NB4 (cell line): ENCODE measurements at regions not wholly inside any gene's neighbourhood (a gene's known extent, or its start where the extent isn't known, plus 50 kb on each side); places are given as distances from the start of the nearest gene placed in this dataset.

Experiments
- DNase-seq: peaks from one replicate; pipeline ENCODE4 v3.0.0; 2010; ENCODE audit warnings: low read depth
- H3K4me3 ChIP-seq: one replicate; pipeline ENCODE4 v1.5.1; 2011; ENCODE audit warnings: mild to moderate bottlenecking, low read depth, low read length, moderate library complexity
- CTCF ChIP-seq: IDR thresholded peaks from one replicate; pipeline ENCODE4 v1.5.1; 2012; ENCODE audit warnings: low read depth, low read length
- MYC ChIP-seq: IDR thresholded peaks from 2 replicates; pipeline ENCODE4 v1.6.1; 2011; ENCODE audit warnings: low read depth, low read length
- POLR2A ChIP-seq: IDR thresholded peaks from 2 replicates; pipeline ENCODE4 v1.6.1; 2011; ENCODE audit warnings: mild to moderate bottlenecking; ENCODE audit not compliant: insufficient read length; ENCODE audit errors: extremely low read depth
- TF ChIP-seq, protein P1 (sequence below): IDR thresholded peaks from 2 replicates; pipeline ENCODE4 v1.6.1; 2011; ENCODE audit warnings: low read depth, low read length

DNA sequence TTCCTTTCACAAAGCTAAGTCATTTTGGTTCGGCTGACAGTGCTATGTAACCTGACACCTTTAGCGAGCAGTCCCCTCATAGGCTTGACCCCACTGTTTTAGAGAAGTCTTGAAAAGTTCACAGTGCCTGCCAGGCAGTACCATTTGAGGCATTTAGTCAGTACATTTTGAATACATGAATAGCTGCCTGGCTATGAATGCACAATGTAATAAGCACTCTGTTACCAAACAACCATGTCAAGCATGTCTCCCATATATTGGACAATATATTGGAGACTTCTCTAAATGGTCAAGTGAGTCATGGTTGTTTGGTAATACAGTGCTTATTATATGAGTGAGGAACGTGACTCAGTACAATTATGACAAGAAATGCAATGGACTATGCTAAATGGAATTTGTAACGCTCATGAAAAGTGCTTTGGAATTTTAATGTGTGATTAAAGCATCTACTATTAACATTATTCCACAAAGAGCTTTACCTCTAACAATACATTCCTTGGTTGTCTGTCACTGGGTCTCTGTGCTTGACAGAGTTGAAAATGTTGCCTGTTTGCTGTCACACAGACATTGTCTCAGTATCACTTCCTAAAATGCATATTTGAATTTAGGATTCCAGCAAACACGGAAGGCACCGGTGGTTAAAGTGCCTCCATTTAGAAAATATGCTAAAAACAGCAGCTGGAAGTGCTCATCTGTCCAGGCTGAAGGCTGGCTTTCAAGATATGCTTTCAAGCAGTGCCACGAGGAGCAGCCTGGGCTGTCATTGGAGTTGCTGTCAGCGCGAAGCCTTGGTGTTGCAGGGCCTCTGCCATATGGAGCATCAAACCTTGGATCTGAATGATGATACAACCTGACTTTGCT lies 458.6 kb downstream of the FBXO15 start:
- no peak for DNase-seq
- H3K4me3 ChIP-seq = no peak overlapping the region
- TF ChIP-seq MYC (no peak), CTCF (no peak), POLR2A (no peak)
- TF ChIP-seq, protein P1, sequence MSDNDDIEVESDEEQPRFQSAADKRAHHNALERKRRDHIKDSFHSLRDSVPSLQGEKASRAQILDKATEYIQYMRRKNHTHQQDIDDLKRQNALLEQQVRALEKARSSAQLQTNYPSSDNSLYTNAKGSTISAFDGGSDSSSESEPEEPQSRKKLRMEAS = no peak

GRCh38 chr18:73688161-73688560 lies 459.5 kb downstream of the FBXO15 start:
- TF ChIP-seq MYC = no peak
- no peak for TF ChIP-seq POLR2A
- no peak for TF ChIP-seq CTCF
- TF ChIP-seq, protein P1 = no peak
- no peak overlapping the region for H3K4me3 ChIP-seq
- no peak for DNase-seq

DNA sequence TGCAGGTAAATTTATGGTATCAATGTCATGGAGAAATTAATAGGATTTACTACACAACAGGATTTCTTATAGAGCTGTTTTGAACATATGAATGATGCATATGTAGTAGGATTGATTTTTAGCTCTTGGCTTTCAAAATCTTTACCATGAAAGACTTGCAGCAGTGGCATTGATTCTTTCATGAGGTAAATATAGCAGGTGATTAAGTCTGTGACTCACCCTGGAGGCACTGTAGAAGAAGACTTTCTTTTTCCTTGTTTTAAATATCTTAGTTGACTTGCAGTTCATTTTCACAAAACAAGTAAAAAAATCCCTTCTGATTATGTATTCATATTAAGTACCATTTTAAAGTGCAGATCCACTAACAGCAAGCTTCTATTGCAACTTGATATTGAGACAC lies 463.0 kb downstream of the FBXO15 start:
- DNase-seq = no peak
- H3K4me3 ChIP-seq = no peak overlapping the region
- TF ChIP-seq CTCF = no peak
- no peak for TF ChIP-seq MYC
- no peak for TF ChIP-seq POLR2A

- DNase-seq = no peak
- no peak overlapping the region for H3K4me3 ChIP-seq
- no peak for TF ChIP-seq CTCF
These were observed 464.0 kb downstream of the FBXO15 start for GRCh38 chr18:73683409-73684238.

DNA sequence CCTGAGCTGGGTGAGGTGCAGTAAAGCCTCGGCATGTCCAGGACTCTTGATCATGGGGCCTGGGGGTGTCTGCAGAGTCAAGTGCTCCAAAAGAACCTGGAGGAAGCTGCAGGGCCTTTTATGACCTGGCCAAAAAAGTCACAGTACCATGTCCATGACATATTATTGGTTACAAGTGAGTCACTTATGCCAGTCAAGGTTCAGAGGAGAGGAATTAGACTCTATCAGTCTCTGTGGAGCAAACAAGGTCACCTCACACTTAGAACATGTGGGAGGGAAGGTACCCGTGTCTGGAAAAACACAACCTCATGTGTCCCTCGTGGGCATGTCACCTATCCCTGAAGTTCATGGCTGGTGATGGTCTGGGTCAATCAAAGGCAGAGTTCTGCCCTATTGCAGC lies 465.7 kb downstream of the FBXO15 start:
- TF ChIP-seq POLR2A (no peak), MYC (no peak), CTCF (no peak)
- TF ChIP-seq, protein P1 = no peak
- no peak overlapping the region for H3K4me3 ChIP-seq
- no peak for DNase-seq

- DNase-seq = no peak
- no peak overlapping the region for H3K4me3 ChIP-seq
- TF ChIP-seq POLR2A (no peak), MYC (no peak), CTCF (no peak)
- TF ChIP-seq, protein P1 = no peak
These were observed 466.2 kb downstream of the FBXO15 start for GRCh38 chr18:73681398-73681797.
